Stomach (tissue), 8 donors: ENCODE measurements at regions not wholly inside any gene's neighbourhood (a gene's known extent, or its start where the extent isn't known, plus 50 kb on each side); places are given as distances from the start of the nearest gene placed in this dataset.

Experiments used
- DNase-seq, 2 donors: peaks; one replicate each; pipeline versions ENCODE4 v3.0.0 to v3.0.0-alpha.2; 2013 to 2019
- H3K27ac ChIP-seq, 5 donors: fragments of 200-600 bp in 4 of 5; sonication (generic) in 4 of 5; one replicate each; pipeline ENCODE4 v1.5.1; 2013 to 2019; ENCODE audit warnings: mild to moderate bottlenecking in 1 of 5, moderate library complexity in 1 of 5
- H3K27me3 ChIP-seq, 3 donors: fragments of 200-600 bp; sonication (generic); one replicate each; pipeline ENCODE4 v1.5.1; 2017 to 2019; ENCODE audit warnings: mixed run types in 1 of 3
- H3K36me3 ChIP-seq, 4 donors: fragments of 200-600 bp; sonication (generic); 1 replicate in 3 of 4; 2 replicates in 1 of 4; pipeline ENCODE4 v1.5.1; 2016 to 2019
- H3K4me1 ChIP-seq, 4 donors: fragments of 200-600 bp; sonication (generic); one replicate each; pipeline ENCODE4 v1.5.1; 2016 to 2019
- H3K4me3 ChIP-seq, 4 donors: fragments of 200-600 bp; sonication (generic) in 3 of 4; one replicate each; pipeline ENCODE4 v1.5.1; 2016 to 2019; ENCODE audit warnings: mild to moderate bottlenecking in 1 of 4
- H3K9me3 ChIP-seq, 4 donors: fragments of 200-600 bp; sonication (generic); one replicate each; pipeline ENCODE4 v1.5.1; 2016 to 2019
- EP300 ChIP-seq: sonication (generic); formaldehyde crosslinking; IDR thresholded peaks from one replicate; pipeline ENCODE4 v1.6.1; 2017; ENCODE audit warnings: antibody characterized with exemption
- POLR2A ChIP-seq, 4 donors: fragments of 450-650 bp; IDR thresholded peaks; one replicate each; pipeline ENCODE4 v1.6.1; 2016; ENCODE audit warnings: antibody characterized with exemption in 4 of 4, control low read depth in 2 of 4, mild to moderate bottlenecking in 1 of 4, moderate library complexity in 1 of 4
- POLR2AphosphoS5 ChIP-seq, 3 donors: sonication (generic); formaldehyde crosslinking; IDR thresholded peaks; one replicate each; pipeline ENCODE4 v1.6.1; 2016; ENCODE audit warnings: antibody characterized with exemption in 3 of 3
- WGBS, 5 donors: extraction: QIAGEN DNeasy Blood & Tissue Kit in 3 of 5; methylation state at CpG; one replicate each; pipeline versions ENCODE4 v1.1.5 to v1.1.7; 2013 to 2018; 5-methylcytosine and 5-hydroxymethylcytosine counted together
- intact Hi-C: fragments of 100-400 bp; cut with DNase I; formaldehyde crosslinking; loops from one replicate; pipeline ENCODE4 v1.15.1; 2023; ENCODE audit warnings: low total_unique reads
- TF ChIP-seq, protein P1 (sequence below), 7 experiments: fragments of 450-650 bp in 4 of 7; fragments of 200-600 bp in 3 of 7; sonication (generic) in 3 of 7; IDR thresholded peaks; one replicate each; pipeline ENCODE4 v1.5.1; 2016 to 2019; ENCODE audit warnings: antibody characterized with exemption in 7 of 7, control low read depth in 2 of 7, mild to moderate bottlenecking in 1 of 7
- donor health status: healthy with polysubstance abuse.
- donor health status: Bipolar disorder and iron deficiency.
- donor health status: healthy.

DNA sequence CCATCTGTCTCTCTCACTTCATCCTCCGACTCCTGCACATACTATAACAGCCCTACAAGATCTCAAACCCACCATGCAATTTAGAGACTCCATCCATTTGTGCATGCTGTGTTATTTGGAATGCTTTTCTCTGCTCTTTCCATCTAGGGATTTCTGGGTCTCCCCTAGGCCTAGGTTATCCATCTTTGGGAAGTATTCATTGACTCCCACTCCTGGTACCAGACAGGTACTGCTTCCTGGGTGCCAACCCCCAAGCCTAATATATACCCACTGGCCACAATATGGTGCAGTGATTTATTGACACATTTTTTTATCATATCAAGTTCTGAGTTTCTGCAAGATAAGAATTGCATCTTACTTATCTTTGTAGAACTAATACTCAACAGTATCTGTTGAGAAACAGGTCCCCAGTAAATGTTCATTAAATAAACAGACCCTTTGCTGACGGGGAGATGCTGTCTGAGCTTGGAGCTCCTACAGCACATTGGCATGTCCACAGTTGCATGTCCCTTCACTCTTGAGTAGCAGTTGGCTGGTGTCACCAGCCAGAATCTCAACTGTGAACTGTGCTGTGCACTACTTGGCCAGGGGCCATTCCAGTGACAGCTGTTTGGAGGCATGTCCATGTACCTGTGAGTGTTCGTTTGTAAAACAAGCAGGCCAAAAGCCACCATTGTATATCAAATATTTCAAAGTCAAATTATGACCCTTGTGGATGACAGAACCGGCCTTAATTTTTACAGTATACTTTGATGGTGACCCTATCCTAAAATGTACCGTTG is 223.3 kb upstream of the NFE2L3 start:
- Histone ChIP-seq H3K36me3 (no peaks in the 10 kb centered on the region), H3K27me3 (peaks cover 0 to 4% (median 0%) of the 10 kb centered on the region in 3 donors), H3K4me3 (no peak overlapping the region), H3K27ac (no peak overlapping the region), H3K9me3 (peaks cover 0 to 13% (median 5%) of the 10 kb centered on the region in 4 donors), H3K4me1 (no peaks in the 10 kb centered on the region)
- no peak for DNase-seq
- TF ChIP-seq POLR2AphosphoS5 (IDR thresholded peaks at IDR 0.05) (no peak), POLR2A (IDR thresholded peaks at IDR 0.05) (no peak), EP300 (no peak)
- TF ChIP-seq, protein P1, sequence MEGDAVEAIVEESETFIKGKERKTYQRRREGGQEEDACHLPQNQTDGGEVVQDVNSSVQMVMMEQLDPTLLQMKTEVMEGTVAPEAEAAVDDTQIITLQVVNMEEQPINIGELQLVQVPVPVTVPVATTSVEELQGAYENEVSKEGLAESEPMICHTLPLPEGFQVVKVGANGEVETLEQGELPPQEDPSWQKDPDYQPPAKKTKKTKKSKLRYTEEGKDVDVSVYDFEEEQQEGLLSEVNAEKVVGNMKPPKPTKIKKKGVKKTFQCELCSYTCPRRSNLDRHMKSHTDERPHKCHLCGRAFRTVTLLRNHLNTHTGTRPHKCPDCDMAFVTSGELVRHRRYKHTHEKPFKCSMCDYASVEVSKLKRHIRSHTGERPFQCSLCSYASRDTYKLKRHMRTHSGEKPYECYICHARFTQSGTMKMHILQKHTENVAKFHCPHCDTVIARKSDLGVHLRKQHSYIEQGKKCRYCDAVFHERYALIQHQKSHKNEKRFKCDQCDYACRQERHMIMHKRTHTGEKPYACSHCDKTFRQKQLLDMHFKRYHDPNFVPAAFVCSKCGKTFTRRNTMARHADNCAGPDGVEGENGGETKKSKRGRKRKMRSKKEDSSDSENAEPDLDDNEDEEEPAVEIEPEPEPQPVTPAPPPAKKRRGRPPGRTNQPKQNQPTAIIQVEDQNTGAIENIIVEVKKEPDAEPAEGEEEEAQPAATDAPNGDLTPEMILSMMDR (IDR thresholded peaks at IDR 0.05) = no peak
- WGBS, 5 donors = 75 to 89% (median 81%) methylated on average over 5 of the region's 5 CpGs
- intact Hi-C loops = no loop called here

DNA sequence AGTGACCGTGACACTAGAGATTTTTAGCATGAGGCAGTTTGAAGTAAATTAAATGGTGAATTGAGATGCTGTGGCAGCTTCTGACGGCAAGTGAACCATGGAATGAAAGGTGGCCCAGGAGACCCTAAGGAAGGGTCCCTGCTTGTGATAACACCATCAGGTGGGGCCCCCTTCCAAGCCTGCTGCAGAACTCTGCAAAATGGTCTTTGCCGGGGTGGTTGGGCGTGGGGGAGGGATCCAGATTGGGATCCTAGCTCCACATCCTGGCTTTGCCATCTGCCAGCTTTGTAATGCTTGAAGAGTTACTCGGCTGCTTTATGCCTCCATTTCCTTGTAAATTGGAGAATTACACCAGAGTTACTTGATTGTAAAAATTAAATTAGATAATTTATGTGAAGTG is 222.6 kb upstream of the NFE2L3 start:
- no peak for DNase-seq
- intact Hi-C loops = no loop called here
- H3K9me3 ChIP-seq = peaks cover 0 to 20% (median 11%) of the 10 kb centered on the region in 4 donors
- H3K27me3 ChIP-seq = peaks cover 0 to 4% (median 0%) of the 10 kb centered on the region in 3 donors
- WGBS, 5 donors = 89 to 93% (median 92%) methylated on average over 5 of the region's 5 CpGs
- no peaks in the 10 kb centered on the region for H3K4me1 ChIP-seq
- no peak overlapping the region for H3K27ac ChIP-seq
- TF ChIP-seq EP300 = no peak
- TF ChIP-seq, protein P1 (IDR thresholded peaks at IDR 0.05) = no peak
- TF ChIP-seq POLR2AphosphoS5 (IDR thresholded peaks at IDR 0.05) = no peak
- TF ChIP-seq POLR2A (IDR thresholded peaks at IDR 0.05) = no peak
- H3K4me3 ChIP-seq = no peak overlapping the region
- H3K36me3 ChIP-seq = no peaks in the 10 kb centered on the region

DNA sequence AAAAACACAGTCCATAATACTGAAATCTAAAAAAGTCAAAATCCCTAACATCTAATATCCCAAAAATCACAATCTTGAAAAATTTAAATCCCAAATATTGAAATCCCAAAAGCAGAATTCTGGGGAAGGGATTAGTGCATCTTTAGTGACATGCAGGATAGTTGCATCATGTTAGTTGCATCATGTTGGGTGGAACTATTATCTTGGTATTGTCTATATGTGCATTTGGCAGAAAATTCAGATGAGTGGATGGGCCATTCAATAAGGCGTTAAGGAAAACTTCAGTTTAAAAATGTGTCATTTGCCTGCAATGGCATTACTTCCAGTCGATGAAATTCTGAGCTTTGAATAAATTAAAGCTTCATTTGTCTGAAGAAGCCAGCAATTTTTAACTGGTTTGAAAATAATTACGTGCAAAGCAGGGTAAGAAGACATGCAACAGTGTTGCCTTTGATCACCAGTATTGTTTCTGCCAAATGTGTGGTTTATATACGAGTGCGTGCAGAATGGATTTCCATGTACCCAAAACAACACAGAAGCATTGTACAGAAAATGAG is 221.4 kb upstream of the NFE2L3 start:
- WGBS, 5 donors = 88 to 95% (median 95%) methylated on average over 5 of the region's 5 CpGs

DNA sequence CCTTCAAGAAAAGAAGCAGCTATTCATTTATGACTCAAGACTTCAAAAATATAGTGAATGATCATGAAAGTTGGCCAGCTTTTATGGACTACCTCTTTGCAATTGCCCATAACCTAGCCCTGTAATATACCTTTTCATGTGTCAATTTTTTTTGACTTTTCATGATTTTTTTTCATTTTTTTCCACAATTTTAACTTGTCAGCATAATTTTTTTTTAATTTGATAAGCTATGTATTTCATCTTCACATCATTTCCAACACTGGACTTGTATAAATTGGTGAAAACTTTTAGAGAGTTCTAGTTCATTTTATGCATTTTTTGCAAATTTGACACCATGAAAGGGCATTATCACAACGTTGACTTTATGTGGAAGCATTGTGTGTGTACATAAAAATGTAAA is 220.8 kb upstream of the NFE2L3 start:
- peaks cover 0 to 4% (median 0%) of the 10 kb centered on the region in 3 donors for H3K27me3 ChIP-seq
- DNase-seq = no peak
- no peaks in the 10 kb centered on the region for H3K36me3 ChIP-seq
- intact Hi-C loops = no loop called here
- 63 to 82% (median 75%) methylated on average over 1 of the region's 1 CpG for WGBS, 5 donors
- H3K4me1 ChIP-seq = no peaks in the 10 kb centered on the region
- TF ChIP-seq POLR2A (IDR thresholded peaks at IDR 0.05) (no peak), POLR2AphosphoS5 (IDR thresholded peaks at IDR 0.05) (no peak), EP300 (no peak)
- TF ChIP-seq, protein P1 (IDR thresholded peaks at IDR 0.05) = no peak
- H3K4me3 ChIP-seq = no peak overlapping the region
- H3K27ac ChIP-seq = no peak overlapping the region
- peaks cover 0 to 24% (median 15%) of the 10 kb centered on the region in 4 donors for H3K9me3 ChIP-seq

More for the DNA sequence above, 221.4 kb upstream of the NFE2L3 start:
- intact Hi-C loops = no loop called here
- Histone ChIP-seq H3K36me3 (no peaks in the 10 kb centered on the region), H3K9me3 (peaks cover 0 to 24% (median 15%) of the 10 kb centered on the region in 4 donors), H3K4me1 (no peaks in the 10 kb centered on the region), H3K27ac (no peak overlapping the region), H3K27me3 (peaks cover 0 to 4% (median 0%) of the 10 kb centered on the region in 3 donors), H3K4me3 (no peak overlapping the region)
- TF ChIP-seq POLR2A (IDR thresholded peaks at IDR 0.05) (no peak), POLR2AphosphoS5 (IDR thresholded peaks at IDR 0.05) (no peak), EP300 (no peak)
- TF ChIP-seq, protein P1 (IDR thresholded peaks at IDR 0.05) = no peak
- no peak for DNase-seq
